ENCODE measurements at regions not wholly inside any gene's neighbourhood (a gene's known extent, or its start where the extent isn't known, plus 50 kb on each side); places are given as distances from the start of the nearest gene placed in this dataset.

DNA sequence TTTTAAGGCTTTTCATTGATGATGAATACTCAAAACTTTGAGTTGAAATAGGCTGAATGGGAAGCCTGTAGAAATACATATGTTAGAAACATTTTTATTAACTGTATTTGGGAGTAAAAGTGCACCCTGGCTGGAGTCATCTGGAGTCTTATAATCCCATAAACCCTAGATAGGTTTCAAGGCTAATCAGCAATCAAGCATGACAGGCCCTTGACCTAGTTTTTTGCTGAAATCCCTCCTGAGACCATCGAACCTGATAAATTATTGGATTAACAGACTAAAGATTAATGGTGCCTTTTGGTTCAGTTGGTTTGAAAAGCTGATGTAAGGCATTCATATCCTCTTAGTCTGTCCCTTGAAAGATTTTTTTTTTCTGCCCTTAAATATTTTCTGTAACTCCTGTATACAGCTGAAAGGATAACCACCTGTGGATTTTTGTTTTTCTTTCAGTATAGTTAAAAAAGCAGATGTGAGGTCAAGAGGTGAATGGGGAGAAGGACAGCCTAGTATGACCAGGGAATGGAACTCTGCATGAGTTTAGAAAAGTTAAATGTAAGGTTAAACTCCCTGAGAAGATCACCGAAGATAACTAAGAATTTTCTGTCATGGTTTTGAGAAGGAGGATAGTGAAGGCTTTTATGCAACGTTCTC, 69.4 kb upstream of the STXBP5L start:
- H3K36me3 ChIP-seq: no peaks in the 10 kb centered on the region
- no peak overlapping the region for H3K4me3 ChIP-seq
- no peak for TF ChIP-seq CTCF (IDR thresholded peaks at IDR 0.05)
- no peak overlapping the region for H3K27ac ChIP-seq
- no peak for ATAC-seq (ENCODE audit: insufficient number of reproducible peaks, low FRiP score, low read depth)
- no peaks in the 10 kb centered on the region for H3K4me1 ChIP-seq (ENCODE audit: control insufficient read depth in 1 of 2, low read depth in 2 of 2)
- no peak for DNase-seq (ENCODE audit: low spot score)
- H3K27me3 ChIP-seq (replicated peaks; ENCODE audit: insufficient read depth): no peaks in the 10 kb centered on the region
- no peaks in the 10 kb centered on the region for H3K9me3 ChIP-seq

GRCh38 chr3:120839120-120839519, 68.9 kb upstream of the STXBP5L start:
- Histone ChIP-seq H3K4me3 (no peak overlapping the region), H3K27me3 (replicated peaks; ENCODE audit: insufficient read depth) (no peaks in the 10 kb centered on the region), H3K36me3 (no peaks in the 10 kb centered on the region), H3K9me3 (no peaks in the 10 kb centered on the region), H3K27ac (no peak overlapping the region), H3K4me1 (ENCODE audit: control insufficient read depth in 1 of 2, low read depth in 2 of 2) (no peaks in the 10 kb centered on the region)
- no peak for TF ChIP-seq CTCF (IDR thresholded peaks at IDR 0.05)
- DNase-seq (ENCODE audit: low spot score): no peak
- no peak for ATAC-seq (ENCODE audit: insufficient number of reproducible peaks, low FRiP score, low read depth)

DNA sequence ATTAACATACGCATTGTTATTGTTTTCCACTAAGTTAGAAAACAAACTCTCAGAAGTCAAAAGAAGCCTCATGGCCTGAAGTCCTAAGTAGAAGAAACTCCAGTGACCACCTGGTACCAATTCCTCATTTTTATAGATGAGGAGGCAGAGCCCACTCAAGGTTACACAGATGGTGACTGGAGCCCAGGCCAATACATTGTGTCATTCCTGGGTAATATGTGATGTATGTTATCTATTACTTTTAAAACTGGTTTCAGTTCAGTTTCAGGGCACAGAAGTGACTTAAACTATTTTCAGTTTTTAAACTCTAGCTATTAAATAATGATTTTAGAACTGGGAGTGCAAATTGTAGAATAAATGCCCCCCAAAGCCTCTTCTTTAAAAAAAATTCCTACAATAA, 66.7 kb upstream of the STXBP5L start:
- Histone ChIP-seq H3K27ac (no peak overlapping the region), H3K4me3 (no peak overlapping the region), H3K9me3 (no peaks in the 10 kb centered on the region), H3K4me1 (ENCODE audit: control insufficient read depth in 1 of 2, low read depth in 2 of 2) (no peaks in the 10 kb centered on the region), H3K36me3 (no peaks in the 10 kb centered on the region), H3K27me3 (replicated peaks; ENCODE audit: insufficient read depth) (no peaks in the 10 kb centered on the region)
- TF ChIP-seq CTCF (IDR thresholded peaks at IDR 0.05): no peak
- DNase-seq (ENCODE audit: low spot score) (no peak), ATAC-seq (ENCODE audit: insufficient number of reproducible peaks, low FRiP score, low read depth) (no peak)

- no peaks in the 10 kb centered on the region for H3K4me1 ChIP-seq (ENCODE audit: control insufficient read depth in 1 of 2, low read depth in 2 of 2)
- H3K27ac ChIP-seq: no peak overlapping the region
- TF ChIP-seq CTCF (IDR thresholded peaks at IDR 0.05): no peak
- no peaks in the 10 kb centered on the region for H3K27me3 ChIP-seq (replicated peaks; ENCODE audit: insufficient read depth)
- H3K9me3 ChIP-seq: no peaks in the 10 kb centered on the region
- H3K36me3 ChIP-seq: no peaks in the 10 kb centered on the region
- no peak overlapping the region for H3K4me3 ChIP-seq
- ATAC-seq (ENCODE audit: insufficient number of reproducible peaks, low FRiP score, low read depth) (no peak), DNase-seq (ENCODE audit: low spot score) (no peak)
Observed at GRCh38 chr3:120846073-120846472, 61.9 kb upstream of the STXBP5L start.

- no peak for DNase-seq (ENCODE audit: low spot score)
- no peaks in the 10 kb centered on the region for H3K9me3 ChIP-seq
- no peak overlapping the region for H3K27ac ChIP-seq
- TF ChIP-seq CTCF (IDR thresholded peaks at IDR 0.05): no peak
- H3K36me3 ChIP-seq: no peaks in the 10 kb centered on the region
- no peaks in the 10 kb centered on the region for H3K27me3 ChIP-seq (replicated peaks; ENCODE audit: insufficient read depth)
- H3K4me3 ChIP-seq: no peak overlapping the region
- no peak for ATAC-seq (ENCODE audit: insufficient number of reproducible peaks, low FRiP score, low read depth)
- H3K4me1 ChIP-seq (ENCODE audit: control insufficient read depth in 1 of 2, low read depth in 2 of 2): no peaks in the 10 kb centered on the region
Observed at GRCh38 chr3:120848503-120848902, 59.5 kb upstream of the STXBP5L start.
